ENCODE measurements at regions not wholly inside any gene's neighbourhood (a gene's known extent, or its start where the extent isn't known, plus 50 kb on each side); places are given as distances from the start of the nearest gene placed in this dataset.

DNA sequence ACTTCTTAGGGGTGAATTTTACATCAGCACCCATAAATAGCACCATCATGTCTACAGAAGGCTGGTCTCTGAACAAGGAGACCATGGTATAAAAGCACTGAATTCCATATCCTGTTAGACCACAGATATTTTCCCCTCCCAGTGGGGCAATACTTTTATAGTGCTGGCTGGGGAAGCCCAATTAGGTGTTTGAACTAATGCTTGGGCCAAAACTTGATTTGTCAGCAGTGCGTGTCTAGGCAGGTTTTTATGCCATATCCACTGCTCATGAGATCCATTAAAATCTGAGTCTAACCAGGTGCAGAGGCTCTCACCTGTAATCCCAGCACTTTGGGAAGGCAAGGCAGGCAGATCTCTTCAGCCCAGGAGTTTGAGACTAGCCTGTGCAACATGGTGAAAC lies 623.0 kb downstream of the NPHP4 start:
- H3K9me3 ChIP-seq (ENCODE audit: control insufficient read depth, low read length) = no peaks in the 10 kb centered on the region
- no peak overlapping the region for H3K4me3 ChIP-seq (ENCODE audit: low read depth, low read length)
- H3K27me3 ChIP-seq (ENCODE audit: control insufficient read depth, insufficient read depth, low read length) = no peaks in the 10 kb centered on the region
- no peaks in the 10 kb centered on the region for H3K79me2 ChIP-seq
- no peak overlapping the region for H3K9ac ChIP-seq
- no peaks in the 10 kb centered on the region for H3K36me3 ChIP-seq (ENCODE audit: control insufficient read depth, insufficient read depth, low read length)
- no peaks in the 10 kb centered on the region for H3K4me1 ChIP-seq
- TF ChIP-seq, protein P1, sequence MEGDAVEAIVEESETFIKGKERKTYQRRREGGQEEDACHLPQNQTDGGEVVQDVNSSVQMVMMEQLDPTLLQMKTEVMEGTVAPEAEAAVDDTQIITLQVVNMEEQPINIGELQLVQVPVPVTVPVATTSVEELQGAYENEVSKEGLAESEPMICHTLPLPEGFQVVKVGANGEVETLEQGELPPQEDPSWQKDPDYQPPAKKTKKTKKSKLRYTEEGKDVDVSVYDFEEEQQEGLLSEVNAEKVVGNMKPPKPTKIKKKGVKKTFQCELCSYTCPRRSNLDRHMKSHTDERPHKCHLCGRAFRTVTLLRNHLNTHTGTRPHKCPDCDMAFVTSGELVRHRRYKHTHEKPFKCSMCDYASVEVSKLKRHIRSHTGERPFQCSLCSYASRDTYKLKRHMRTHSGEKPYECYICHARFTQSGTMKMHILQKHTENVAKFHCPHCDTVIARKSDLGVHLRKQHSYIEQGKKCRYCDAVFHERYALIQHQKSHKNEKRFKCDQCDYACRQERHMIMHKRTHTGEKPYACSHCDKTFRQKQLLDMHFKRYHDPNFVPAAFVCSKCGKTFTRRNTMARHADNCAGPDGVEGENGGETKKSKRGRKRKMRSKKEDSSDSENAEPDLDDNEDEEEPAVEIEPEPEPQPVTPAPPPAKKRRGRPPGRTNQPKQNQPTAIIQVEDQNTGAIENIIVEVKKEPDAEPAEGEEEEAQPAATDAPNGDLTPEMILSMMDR (IDR thresholded peaks at IDR 0.05) = no peak
- no peak overlapping the region for H2AFZ ChIP-seq
- no peak overlapping the region for H3K27ac ChIP-seq
- H3K4me2 ChIP-seq (ENCODE audit: low read length) = no peak overlapping the region

DNA sequence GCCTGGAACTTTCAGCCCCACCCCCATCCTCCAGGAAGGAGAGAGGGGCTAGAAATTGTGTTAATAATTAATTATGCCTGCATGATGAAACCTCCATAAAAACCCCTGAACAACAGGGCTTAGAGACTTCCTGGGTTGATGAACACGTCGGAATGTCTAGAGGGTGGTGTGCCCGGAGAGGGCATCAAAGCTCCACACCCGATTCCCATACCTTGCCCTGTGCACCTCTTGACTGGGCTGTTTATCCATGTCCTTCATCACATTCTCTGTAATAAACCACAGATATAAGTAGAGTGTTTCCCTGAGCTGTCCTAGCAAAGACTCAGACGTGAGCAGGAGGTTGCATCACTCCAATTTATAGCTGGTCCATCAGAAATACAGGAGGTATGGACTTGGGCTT lies 624.0 kb downstream of the NPHP4 start:
- Histone ChIP-seq H3K79me2 (no peaks in the 10 kb centered on the region), H2AFZ (no peak overlapping the region), H3K27me3 (ENCODE audit: control insufficient read depth, insufficient read depth, low read length) (no peaks in the 10 kb centered on the region), H3K4me1 (no peaks in the 10 kb centered on the region), H3K4me2 (ENCODE audit: low read length) (no peak overlapping the region), H3K4me3 (ENCODE audit: low read depth, low read length) (no peak overlapping the region), H3K9me3 (ENCODE audit: control insufficient read depth, low read length) (no peaks in the 10 kb centered on the region), H3K36me3 (ENCODE audit: control insufficient read depth, insufficient read depth, low read length) (no peaks in the 10 kb centered on the region), H3K27ac (no peak overlapping the region), H3K9ac (no peak overlapping the region)
- TF ChIP-seq, protein P1 (IDR thresholded peaks at IDR 0.05) = no peak

DNA sequence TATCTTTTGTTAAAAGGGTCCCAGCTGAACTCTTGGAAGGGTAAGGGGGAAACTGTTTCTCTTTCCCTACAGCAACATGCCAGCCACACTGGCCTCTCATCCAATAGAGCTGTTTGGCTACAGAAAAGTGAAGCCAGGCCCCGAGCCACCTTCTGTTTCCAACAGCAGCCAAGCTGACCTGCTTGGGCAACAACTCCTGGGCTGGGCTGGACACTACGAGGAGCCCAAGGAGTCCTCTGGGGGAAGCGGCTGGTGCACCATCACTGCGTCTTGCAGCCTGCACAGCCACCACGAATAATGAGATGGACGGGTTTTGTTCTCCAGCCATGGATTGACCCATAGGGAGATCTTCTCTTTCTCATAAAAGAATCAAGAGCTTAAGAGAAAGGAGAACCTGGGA lies 624.9 kb downstream of the NPHP4 start:
- no peaks in the 10 kb centered on the region for H3K9me3 ChIP-seq (ENCODE audit: control insufficient read depth, low read length)
- no peak overlapping the region for H3K27ac ChIP-seq
- no peaks in the 10 kb centered on the region for H3K79me2 ChIP-seq
- no peak overlapping the region for H3K9ac ChIP-seq
- no peaks in the 10 kb centered on the region for H3K27me3 ChIP-seq (ENCODE audit: control insufficient read depth, insufficient read depth, low read length)
- H3K4me1 ChIP-seq = no peaks in the 10 kb centered on the region
- TF ChIP-seq, protein P1 (IDR thresholded peaks at IDR 0.05) = no peak
- H3K4me2 ChIP-seq (ENCODE audit: low read length) = no peak overlapping the region
- H3K4me3 ChIP-seq (ENCODE audit: low read depth, low read length) = no peak overlapping the region
- H3K36me3 ChIP-seq (ENCODE audit: control insufficient read depth, insufficient read depth, low read length) = no peaks in the 10 kb centered on the region
- H2AFZ ChIP-seq = no peak overlapping the region

DNA sequence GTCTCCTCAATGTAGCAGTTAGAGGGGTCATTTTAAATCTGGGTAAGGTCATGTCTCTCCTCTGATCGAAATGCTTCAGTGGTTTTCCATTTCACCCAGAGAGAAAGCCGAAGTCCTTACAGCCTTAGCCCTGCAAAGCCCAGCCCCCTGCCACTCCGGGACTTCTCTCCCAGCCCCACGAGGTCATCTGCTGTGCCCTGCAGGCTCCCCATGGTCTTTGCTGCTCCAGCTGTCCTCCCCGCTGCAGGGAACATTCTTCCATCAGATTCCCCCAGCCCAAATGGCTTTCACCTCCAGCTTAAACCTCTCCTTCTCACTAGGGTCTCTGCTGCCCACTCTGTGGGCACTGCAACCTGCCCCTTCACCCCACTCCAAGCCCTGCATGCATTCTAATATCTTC lies 626.5 kb downstream of the NPHP4 start:
- Histone ChIP-seq H2AFZ (no peak overlapping the region), H3K4me3 (ENCODE audit: low read depth, low read length) (no peak overlapping the region), H3K9me3 (ENCODE audit: control insufficient read depth, low read length) (no peaks in the 10 kb centered on the region), H3K27ac (no peak overlapping the region), H3K9ac (no peak overlapping the region), H3K36me3 (ENCODE audit: control insufficient read depth, insufficient read depth, low read length) (no peaks in the 10 kb centered on the region), H3K4me2 (ENCODE audit: low read length) (no peak overlapping the region), H3K27me3 (ENCODE audit: control insufficient read depth, insufficient read depth, low read length) (no peaks in the 10 kb centered on the region), H3K79me2 (no peaks in the 10 kb centered on the region), H3K4me1 (no peaks in the 10 kb centered on the region)
- TF ChIP-seq, protein P1 (IDR thresholded peaks at IDR 0.05) = no peak

DNA sequence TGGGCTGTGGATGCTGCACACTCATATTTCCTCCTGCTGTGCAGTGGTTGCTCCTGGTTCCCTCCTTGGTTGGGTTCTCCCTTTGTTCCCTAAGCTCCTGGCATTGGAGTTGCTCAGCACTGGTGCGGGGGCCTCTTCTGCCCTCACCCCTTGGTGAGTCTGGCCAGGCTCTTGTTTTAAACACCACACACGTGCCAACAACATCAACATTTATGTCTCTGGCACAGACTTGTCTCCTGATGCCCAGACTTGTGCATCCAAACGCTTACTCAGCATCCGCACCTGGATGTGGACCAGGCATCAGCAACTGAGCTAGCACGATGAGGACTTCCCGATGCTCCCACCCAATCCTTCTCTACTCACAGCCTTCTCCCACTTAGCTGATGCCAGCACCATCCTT lies 627.6 kb downstream of the NPHP4 start:
- TF ChIP-seq, protein P1 (IDR thresholded peaks at IDR 0.05) = no peak
- Histone ChIP-seq H3K27ac (no peak overlapping the region), H3K4me3 (ENCODE audit: low read depth, low read length) (no peak overlapping the region), H3K9me3 (ENCODE audit: control insufficient read depth, low read length) (no peaks in the 10 kb centered on the region), H3K4me1 (no peaks in the 10 kb centered on the region), H3K36me3 (ENCODE audit: control insufficient read depth, insufficient read depth, low read length) (no peaks in the 10 kb centered on the region), H3K9ac (no peak overlapping the region), H3K4me2 (ENCODE audit: low read length) (no peak overlapping the region), H3K27me3 (ENCODE audit: control insufficient read depth, insufficient read depth, low read length) (no peaks in the 10 kb centered on the region), H3K79me2 (no peaks in the 10 kb centered on the region), H2AFZ (no peak overlapping the region)
